Pancreas (tissue), 10 donors: ENCODE measurements at regions not wholly inside any gene's neighbourhood (a gene's known extent, or its start where the extent isn't known, plus 50 kb on each side); places are given as distances from the start of the nearest gene placed in this dataset.

Source experiments
- ATAC-seq, 4 donors: fragments of 200-7000 bp; cut with Tn5 transposase; one replicate each; pipeline versions ENCODE4 v1.8.0 to v1.9.1; 2020; ENCODE audit warnings: mild to moderate bottlenecking in 4 of 4, moderate library complexity in 4 of 4
- DNase-seq, 6 donors: peaks; one replicate each; pipeline ENCODE4 v3.0.0-alpha.2; 2020
- FAIRE-seq: peaks from 2 replicates; lab custom pipeline; 2012; peaks lifted over from hg19 to GRCh38; lab: Jason Lieb, UNC
- H3K27ac ChIP-seq, 4 donors: fragments of 200-600 bp; sonication (generic); 1 replicate in 3 of 4; 2 replicates in 1 of 4; pipeline versions ENCODE4 v1.5.0 to v1.8.0; 2020
- H3K27me3 ChIP-seq, 4 donors: fragments of 200-600 bp; one replicate each; pipeline ENCODE4 v1.8.0; 2021
- H3K36me3 ChIP-seq, 3 donors: fragments of 200-600 bp; sonication (generic) in 1 of 3; one replicate each; pipeline versions ENCODE4 v1.5.0 to v1.8.0; 2020 to 2021
- H3K4me1 ChIP-seq, 3 donors: fragments of 200-600 bp; one replicate each; pipeline ENCODE4 v1.8.0; 2021
- H3K4me3 ChIP-seq, 4 donors: fragments of 200-600 bp; sonication (generic) in 2 of 4; one replicate each; pipeline versions ENCODE4 v1.5.0 to v1.8.0; 2020 to 2021
- H3K9me3 ChIP-seq, 4 donors: fragments of 200-600 bp; one replicate each; pipeline ENCODE4 v1.8.0; 2021
- CTCF ChIP-seq, 4 donors: fragments of 200-600 bp; sonication (generic) in 3 of 4; IDR thresholded peaks; one replicate each; pipeline versions ENCODE4 v1.5.0 to v1.8.0; 2021; ENCODE audit warnings: antibody characterized with exemption in 4 of 4
- WGBS, 2 donors: extraction: QIAGEN DNeasy Blood & Tissue Kit; methylation state at CpG; one replicate each; pipeline ENCODE4 v1.1.7; 2013; 5-methylcytosine and 5-hydroxymethylcytosine counted together
- intact Hi-C, 3 donors: fragments of 100-400 bp; cut with DNase I; formaldehyde crosslinking; loops; one replicate each; pipeline versions ENCODE4 v1.11.1 to v1.14.2; 2022
- donor health status: healthy with polysubstance abuse.
- donor health status: DM: no; HTN: no; CAD: no; lungs with moderate emphysema.
- donor health status: DM: no; HTN: no; CAD: no.
- donor health status: control.
- donor health status: control.
- donor health status: Bipolar disorder and iron deficiency.
- donor health status: DM: yes; HTN: yes; CAD: no.
- donor health status: DM: no; HTN: no; CAD: no.
- donor health status: DM: no; HTN: no; CAD: no.
- donor health status: DM: yes; HTN: yes; CAD: no.

DNA sequence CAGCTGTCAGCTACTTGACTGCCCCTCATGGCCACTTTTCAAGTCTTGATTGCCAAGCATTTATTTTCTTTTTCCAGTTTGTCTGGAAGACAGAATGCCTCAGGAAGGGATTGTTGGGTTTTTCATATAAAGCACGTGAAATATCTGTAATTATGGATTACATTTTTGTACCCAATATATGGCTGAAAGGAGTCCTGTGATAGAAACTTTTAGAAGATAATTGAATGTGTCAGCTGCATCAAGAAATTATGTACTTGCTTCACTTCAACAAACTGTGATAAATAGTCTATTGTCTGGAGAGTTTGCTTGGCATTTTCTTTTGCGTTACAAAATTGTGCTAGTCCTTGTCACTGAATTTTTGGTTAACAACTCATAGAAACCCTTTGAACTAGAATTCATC is 247.9 kb upstream of the SLCO3A1 start:
- 60 to 61% methylated on average over 2 of the region's 2 CpGs for WGBS, 2 donors
- intact Hi-C loops = no loop called here
- Histone ChIP-seq H3K27me3 (no peaks in the 10 kb centered on the region), H3K27ac (no peak overlapping the region), H3K9me3 (no peaks in the 10 kb centered on the region), H3K4me3 (no peak overlapping the region), H3K36me3 (no peaks in the 10 kb centered on the region), H3K4me1 (no peaks in the 10 kb centered on the region)
- TF ChIP-seq CTCF (IDR thresholded peaks at IDR 0.05) = no peak
- no peak for DNase-seq
- ATAC-seq = no peak
- FAIRE-seq = no peak

DNA sequence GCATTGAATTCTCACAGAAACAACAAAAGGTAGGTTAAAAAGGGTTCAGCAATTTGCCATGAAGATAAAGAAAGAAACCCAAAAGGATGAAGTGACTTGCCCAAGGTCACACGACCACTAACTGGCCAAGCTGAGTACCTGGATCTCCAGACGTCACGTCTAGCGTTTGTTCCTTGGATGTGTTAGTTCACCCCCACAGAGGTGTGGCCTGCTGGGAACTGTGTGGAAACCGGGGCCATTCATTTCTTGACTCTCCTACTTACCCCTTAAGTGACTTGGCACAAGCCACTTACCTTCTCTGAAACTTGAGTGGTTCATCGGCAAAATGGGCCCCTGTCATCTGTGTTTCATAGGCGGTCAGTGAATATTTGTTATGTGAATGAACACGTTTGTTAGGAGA is 244.3 kb upstream of the SLCO3A1 start:
- WGBS, 2 donors = 46 to 55% methylated on average over 8 of the region's 8 CpGs
- ATAC-seq (no peak), DNase-seq (no peak), FAIRE-seq (no peak)
- H3K9me3 ChIP-seq = no peaks in the 10 kb centered on the region
- no peaks in the 10 kb centered on the region for H3K27me3 ChIP-seq
- no peaks in the 10 kb centered on the region for H3K36me3 ChIP-seq
- no peak overlapping the region for H3K27ac ChIP-seq
- no peak for TF ChIP-seq CTCF (IDR thresholded peaks at IDR 0.05)
- intact Hi-C loops = no loop called here
- H3K4me1 ChIP-seq = no peaks in the 10 kb centered on the region
- no peak overlapping the region for H3K4me3 ChIP-seq

- 57 to 68% methylated on average over 12 of the region's 12 CpGs for WGBS, 2 donors
- H3K9me3 ChIP-seq = no peaks in the 10 kb centered on the region
- H3K36me3 ChIP-seq = no peaks in the 10 kb centered on the region
- DNase-seq (no peak), FAIRE-seq (no peak), ATAC-seq (no peak)
- H3K27ac ChIP-seq = no peak overlapping the region
- intact Hi-C loops = no loop called here
- no peaks in the 10 kb centered on the region for H3K4me1 ChIP-seq
- no peak overlapping the region for H3K4me3 ChIP-seq
- no peaks in the 10 kb centered on the region for H3K27me3 ChIP-seq
- TF ChIP-seq CTCF (IDR thresholded peaks at IDR 0.05) = no peak
These were observed 243.5 kb upstream of the SLCO3A1 start for GRCh38 chr15:91609966-91610365.

- TF ChIP-seq CTCF (IDR thresholded peaks at IDR 0.05) = no peak
- Histone ChIP-seq H3K4me3 (no peak overlapping the region), H3K27me3 (no peaks in the 10 kb centered on the region), H3K9me3 (no peaks in the 10 kb centered on the region), H3K36me3 (no peaks in the 10 kb centered on the region), H3K4me1 (no peaks in the 10 kb centered on the region), H3K27ac (no peak overlapping the region)
- DNase-seq (no peak), FAIRE-seq (no peak), ATAC-seq (no peak)
- WGBS, 2 donors = 40 to 54% methylated on average over 10 of the region's 10 CpGs
- intact Hi-C loops = no loop called here
These were observed 241.8 kb upstream of the SLCO3A1 start for GRCh38 chr15:91611561-91612323.

DNA sequence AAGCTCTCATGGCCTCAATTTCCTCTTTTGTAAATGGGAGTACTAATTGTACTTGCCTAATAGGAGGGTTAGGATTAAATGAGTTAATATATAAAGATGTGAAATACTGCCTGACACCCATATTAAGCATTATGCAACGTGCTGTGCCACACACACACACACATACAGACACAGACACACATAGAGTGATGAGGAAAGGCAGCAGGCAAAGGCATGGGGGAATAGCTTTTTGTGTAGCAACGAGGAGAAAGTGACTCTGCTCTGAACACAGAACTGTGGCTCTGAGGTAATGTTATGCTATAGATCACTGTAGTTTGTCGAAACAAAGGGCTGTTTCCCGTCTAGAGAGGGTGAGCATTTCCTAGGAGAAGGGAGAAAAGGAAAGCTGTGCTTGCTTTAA is 233.3 kb upstream of the SLCO3A1 start:
- Histone ChIP-seq H3K27me3 (no peaks in the 10 kb centered on the region), H3K36me3 (no peaks in the 10 kb centered on the region), H3K9me3 (no peaks in the 10 kb centered on the region), H3K4me3 (no peak overlapping the region), H3K4me1 (no peaks in the 10 kb centered on the region), H3K27ac (no peak overlapping the region)
- FAIRE-seq (no peak), ATAC-seq (no peak), DNase-seq (no peak)
- 17 to 19% methylated on average over 4 of the region's 4 CpGs for WGBS, 2 donors
- intact Hi-C loops = no loop called here
- TF ChIP-seq CTCF (IDR thresholded peaks at IDR 0.05) = no peak
